ENCODE measurements at regions not wholly inside any gene's neighbourhood (a gene's known extent, or its start where the extent isn't known, plus 50 kb on each side); places are given as distances from the start of the nearest gene placed in this dataset.

GRCh38 chr7:20932785-20933527 lies 146.3 kb upstream of the SP8 start:
- no peak for DNase-seq

GRCh38 chr7:20945451-20945850 lies 158.8 kb upstream of the SP8 start:
- DNase-seq, result no peak

- DNase-seq, result no peak
These were observed 166.2 kb upstream of the SP8 start for GRCh38 chr7:20952916-20953315.

DNA sequence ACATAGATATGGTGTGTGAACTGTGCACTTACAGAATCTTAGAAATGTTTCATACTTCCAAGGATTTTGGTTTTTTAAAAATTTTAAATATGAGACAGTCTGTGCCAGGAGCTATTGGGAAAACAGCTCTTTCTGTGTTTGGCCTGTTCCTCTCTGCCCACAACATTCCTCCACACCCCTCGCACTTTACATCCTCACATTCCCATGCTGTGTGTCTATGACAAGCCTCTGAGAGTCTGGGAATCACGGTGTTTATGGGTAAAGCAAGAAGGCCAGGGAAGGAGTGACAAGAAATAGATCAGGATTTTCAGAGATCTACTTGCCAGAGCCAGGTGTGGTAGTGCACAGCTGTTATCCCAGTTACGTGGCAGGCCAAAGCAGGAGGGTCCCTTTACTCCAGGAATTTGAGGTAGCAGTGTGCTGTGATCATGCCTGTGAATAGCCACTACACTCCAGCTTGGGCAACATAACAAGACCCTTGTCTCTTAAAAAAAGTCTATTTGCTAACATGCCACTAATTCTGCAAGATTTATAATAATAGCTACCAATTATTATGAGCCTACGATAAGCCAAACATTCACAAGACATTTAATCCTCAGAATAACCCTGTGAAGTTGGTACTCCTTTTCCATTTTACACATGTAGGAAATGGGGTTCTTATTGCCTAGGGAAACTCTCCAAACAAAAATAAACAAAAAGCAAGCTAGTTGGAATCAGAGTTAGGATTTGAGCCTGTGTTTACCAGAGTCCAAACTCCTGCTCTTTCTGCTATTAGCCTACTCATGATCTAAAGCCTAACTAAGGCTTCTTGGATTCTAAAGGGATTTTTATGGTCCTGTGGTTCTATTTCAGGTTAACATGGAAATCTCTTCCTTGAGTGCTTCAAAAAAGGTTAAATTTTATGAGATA lies 168.3 kb upstream of the SP8 start:
- DNase-seq, result no peak

DNA sequence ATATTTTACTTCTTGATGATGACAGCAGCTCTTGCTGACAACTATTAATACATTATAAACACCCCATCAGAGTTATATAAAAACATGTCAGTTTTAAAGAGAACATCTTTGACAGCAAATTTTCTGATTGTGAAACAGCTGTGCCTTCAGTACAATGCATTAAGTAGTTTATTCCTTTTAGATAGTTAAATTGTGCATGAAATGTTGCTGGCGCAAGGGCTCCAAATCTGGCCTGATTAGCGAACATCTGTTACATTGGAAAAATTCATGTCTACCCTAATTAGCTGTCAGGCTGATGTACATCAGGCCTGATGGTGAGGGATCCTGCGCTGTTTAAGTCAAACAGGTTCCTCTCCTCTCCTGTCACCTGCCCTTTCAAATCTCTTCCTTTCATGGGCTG lies 171.9 kb upstream of the SP8 start:
- DNase-seq, result no peak

- DNase-seq, result no peak
These were observed 172.6 kb upstream of the SP8 start for GRCh38 chr7:20959281-20959680.

DNA sequence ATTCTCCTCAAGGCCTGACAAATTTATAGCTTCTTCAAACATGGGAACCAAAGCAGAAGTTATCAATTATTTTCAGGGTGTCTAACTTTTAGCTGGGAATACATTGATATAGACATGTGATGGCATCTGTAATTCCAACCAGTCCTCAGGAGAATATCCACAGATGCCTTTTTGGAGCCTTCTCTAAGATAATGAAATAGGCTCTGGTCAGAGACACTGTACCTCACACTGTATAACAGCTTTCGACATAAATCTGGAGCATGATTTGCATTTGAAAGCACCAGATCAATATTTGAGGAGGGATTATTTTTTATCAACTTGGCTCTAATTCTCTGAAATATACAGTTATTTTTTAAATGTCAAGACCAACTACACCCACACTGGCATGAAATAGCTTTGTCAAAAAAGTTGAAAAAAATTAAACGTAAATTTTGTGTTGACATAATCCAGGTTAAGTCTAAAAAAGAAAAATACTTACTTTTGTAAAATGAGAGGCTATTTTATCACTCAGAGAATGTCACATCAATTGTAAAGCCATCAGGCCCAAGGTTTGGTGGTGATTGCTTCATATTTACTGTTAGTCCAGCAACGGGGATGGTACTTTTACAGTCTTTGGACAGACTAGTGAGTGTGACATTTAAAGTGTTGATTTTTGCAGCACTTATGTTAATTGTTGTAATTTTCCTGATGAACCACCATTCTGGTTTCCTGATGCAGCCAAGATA lies 177.0 kb upstream of the SP8 start:
- no peak for DNase-seq

GRCh38 chr7:20964281-20964918 lies 177.7 kb upstream of the SP8 start:
- DNase-seq, result no peak

- no peak for DNase-seq
These were observed 184.5 kb upstream of the SP8 start for GRCh38 chr7:20971219-20971618.

- no peak for DNase-seq
These were observed 193.5 kb upstream of the SP8 start for GRCh38 chr7:20980232-20980631.

DNA sequence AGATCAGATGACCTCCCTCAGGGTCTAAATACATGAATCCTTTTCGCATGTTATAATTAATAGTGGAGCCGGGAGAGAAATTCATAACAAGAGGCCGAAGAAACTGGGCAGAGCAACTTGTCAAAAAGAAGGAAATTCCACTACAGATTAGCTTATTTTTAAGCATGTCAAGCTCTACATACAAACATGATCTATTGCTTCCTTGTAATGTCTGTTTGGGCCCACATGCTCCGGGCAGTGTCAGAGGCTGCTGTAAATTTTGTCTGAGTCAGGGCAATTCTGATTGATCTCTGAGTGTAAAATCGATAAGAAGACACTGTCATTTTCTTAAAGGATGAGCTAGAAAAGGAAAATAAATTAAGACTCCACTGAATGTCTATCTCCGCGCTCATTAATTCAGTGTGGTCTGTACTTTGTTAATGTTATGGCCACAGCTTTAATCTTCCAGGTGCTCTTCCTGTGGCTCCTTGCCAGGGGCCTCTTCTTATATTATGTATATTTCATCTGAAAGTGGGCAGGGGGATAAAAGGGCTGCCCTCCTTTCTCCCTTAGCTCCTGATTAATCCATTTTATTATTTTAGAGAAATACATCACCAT lies 194.1 kb upstream of the SP8 start:
- DNase-seq, result no peak

- no peak for DNase-seq
These were observed 201.7 kb upstream of the SP8 start for GRCh38 chr7:20988340-20988739.

DNA sequence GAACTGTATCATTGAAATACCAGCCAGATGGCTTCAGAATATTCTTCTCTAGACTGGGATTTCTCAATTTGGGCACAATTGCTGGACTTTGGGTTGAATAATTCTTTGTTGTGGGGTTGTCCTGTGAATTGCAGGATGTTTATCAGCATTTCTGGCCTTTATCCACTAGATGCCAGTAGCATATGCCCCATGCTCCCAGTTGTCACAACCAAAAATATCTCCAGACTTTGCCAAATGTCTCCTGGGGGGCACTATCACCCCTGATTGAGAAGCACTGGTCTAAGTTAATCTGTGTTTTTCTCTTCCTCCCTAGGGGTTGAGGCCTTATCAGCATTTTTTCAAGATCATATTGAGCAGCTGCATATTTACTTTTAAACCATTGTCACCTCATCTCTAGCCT lies 204.9 kb upstream of the SP8 start:
- no peak for DNase-seq

- DNase-seq, result no peak
These were observed 207.0 kb upstream of the SP8 start for GRCh38 chr7:20993693-20994092.

GRCh38 chr7:20998309-20998708 lies 211.6 kb upstream of the SP8 start:
- no peak for DNase-seq

- no peak for DNase-seq
These were observed 224.5 kb upstream of the SP8 start for GRCh38 chr7:21011153-21011552.

DNA sequence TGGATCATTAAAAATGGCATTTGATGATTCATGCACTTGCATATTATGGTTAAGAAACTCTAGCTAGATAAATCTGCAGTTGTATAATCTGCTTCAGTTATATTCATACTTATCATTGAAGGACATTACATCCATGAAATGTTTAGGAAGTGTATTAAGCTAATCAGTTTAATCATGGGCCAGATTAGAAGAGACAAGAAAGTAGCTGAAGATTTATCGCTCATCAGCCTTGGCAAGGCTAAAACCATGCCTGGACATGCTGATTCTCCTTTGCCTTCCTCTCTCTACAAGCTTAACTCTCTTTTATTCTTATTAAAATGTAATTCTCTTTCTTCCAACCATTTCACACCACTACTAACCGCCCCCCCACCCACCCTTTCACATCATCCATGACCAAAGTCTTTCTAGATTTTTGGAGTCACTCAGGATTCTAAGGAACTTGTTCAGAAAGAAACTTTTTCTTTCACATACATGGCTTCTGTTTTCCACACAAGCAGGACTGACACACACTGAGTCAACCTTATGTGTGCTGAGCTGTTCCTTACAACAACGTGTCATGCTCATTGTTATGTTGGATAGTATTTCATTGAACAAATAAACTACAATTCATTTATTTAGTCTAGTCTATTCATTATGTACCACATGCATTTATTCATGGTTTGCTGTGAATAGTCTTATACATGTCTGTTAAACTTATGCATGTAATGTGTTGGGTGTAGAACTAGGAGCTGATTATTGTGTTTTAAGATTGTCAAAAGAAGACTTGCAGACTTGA lies 227.3 kb upstream of the SP8 start:
- DNase-seq, result no peak

DNA sequence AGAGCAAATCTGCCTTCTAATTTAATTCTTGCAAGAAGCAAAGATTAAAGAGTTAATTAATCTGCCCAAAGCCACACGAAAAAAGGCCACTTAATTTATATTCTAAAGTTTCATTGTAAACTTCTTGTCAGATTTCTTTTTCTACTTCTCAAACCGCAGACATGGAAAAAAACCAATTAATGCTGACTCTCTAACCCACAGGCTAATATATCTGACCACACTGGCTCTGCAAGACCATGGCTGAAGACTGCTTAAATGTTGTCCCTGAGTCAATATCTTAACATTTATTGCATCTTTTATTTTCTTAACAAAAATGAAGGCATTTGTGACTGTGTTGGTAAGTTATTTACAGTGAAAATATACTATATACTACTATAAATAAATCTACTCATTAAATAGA lies 234.0 kb upstream of the SP8 start:
- no peak for DNase-seq

DNA sequence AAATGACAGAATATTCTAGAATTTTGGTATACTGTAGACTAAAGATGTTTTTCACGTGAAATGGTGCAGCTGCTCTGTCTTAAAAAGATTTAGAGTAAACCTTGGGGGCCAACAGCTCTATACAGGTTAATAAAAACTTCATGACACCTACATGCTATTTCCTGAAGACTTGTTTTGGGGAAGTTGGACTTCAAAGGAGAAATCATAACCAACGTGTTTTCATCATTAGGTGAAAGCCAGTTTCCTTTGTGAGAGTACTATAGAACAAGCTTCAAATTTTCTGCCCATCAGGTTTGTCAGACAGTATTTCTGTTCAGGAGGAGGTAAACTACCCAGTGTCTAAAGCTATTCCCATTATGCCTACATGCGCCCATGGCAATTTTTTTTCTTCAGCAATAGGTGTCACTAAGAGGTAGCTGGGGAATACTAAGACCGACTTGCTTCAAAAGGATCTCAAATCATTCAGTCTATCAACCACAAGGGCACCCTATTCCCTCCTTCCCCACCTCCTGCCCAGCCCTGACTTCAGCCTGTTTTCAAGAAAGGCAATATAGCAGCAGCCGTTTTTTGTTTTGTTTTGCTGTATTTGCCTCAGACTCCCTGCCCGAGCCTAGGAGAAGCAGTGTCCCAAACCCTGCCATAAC lies 237.3 kb upstream of the SP8 start:
- DNase-seq, result no peak

DNA sequence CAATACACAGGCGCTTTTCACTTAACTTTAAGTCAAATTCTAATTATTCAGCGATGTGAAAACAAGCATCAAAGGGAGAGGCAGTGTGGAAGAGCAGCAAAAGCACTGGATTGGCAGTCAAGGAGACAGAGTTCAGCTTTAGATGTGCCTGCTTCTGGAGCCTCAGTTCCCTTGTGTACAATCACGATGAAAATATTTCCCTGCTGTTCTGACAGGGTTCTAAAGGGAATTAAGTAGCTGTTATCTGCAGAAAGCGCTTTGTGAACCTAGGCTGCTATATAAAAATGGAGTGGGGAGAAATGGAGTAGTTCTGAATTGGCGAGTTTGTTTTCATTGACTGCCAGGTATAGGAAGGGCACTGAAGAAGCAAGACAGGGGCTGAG lies 237.8 kb upstream of the SP8 start:
- DNase-seq, result no peak
